ENCODE measurements at regions not wholly inside any gene's neighbourhood (a gene's known extent, or its start where the extent isn't known, plus 50 kb on each side); places are given as distances from the start of the nearest gene placed in this dataset.
"Not testable (repeated sequence)": the region's sequence is repeated elsewhere in the genome, so short reads cannot be mapped to it uniquely, and the experiment has no call there.

GRCh38 chr3:110624576-110624975 is 447.0 kb upstream of the NECTIN3 start:
- no peak for DNase-seq (ENCODE audit: low spot score in 2 of 2, unreplicated experiment in 2 of 2)
- no peak overlapping the region for H3K4me3 Mint-ChIP-seq
- H3K4me1 Mint-ChIP-seq, result peaks cover 34% of the 10 kb centered on the region
- H3K27me3 Mint-ChIP-seq (ENCODE audit: low read depth), result no peaks in the 10 kb centered on the region
- no peaks in the 10 kb centered on the region for H3K36me3 Mint-ChIP-seq
- no peak for TF ChIP-seq CTCF (IDR thresholded peaks at IDR 0.05; ENCODE audit: unreplicated experiment)
- H3K27ac Mint-ChIP-seq, result peak overlapping the region; percentile 94
- no peaks in the 10 kb centered on the region for H3K9me3 Mint-ChIP-seq

- DNase-seq (ENCODE audit: low spot score in 2 of 2, unreplicated experiment in 2 of 2), result no peak
- no peak for TF ChIP-seq CTCF (IDR thresholded peaks at IDR 0.05; ENCODE audit: unreplicated experiment)
- Mint-ChIP-seq H3K4me1 (peaks cover 31% of the 10 kb centered on the region), H3K4me3 (peak overlapping the region; percentile 24), H3K9me3 (no peaks in the 10 kb centered on the region), H3K27ac (peak overlapping the region; percentile 94), H3K36me3 (no peaks in the 10 kb centered on the region), H3K27me3 (ENCODE audit: low read depth) (no peaks in the 10 kb centered on the region)
Measured at GRCh38 chr3:110625201-110625747, 446.3 kb upstream of the NECTIN3 start.

- not testable (repeated sequence) for H3K27me3 Mint-ChIP-seq (ENCODE audit: low read depth); H3K36me3 Mint-ChIP-seq; H3K4me3 Mint-ChIP-seq; H3K27ac Mint-ChIP-seq; DNase-seq (ENCODE audit: low spot score in 2 of 2, unreplicated experiment in 2 of 2); H3K9me3 Mint-ChIP-seq
- peaks cover 35% of the 10 kb centered on the region for H3K4me1 Mint-ChIP-seq
Measured at GRCh38 chr3:110626652-110627111, 444.9 kb upstream of the NECTIN3 start.

- no peak for DNase-seq (ENCODE audit: low spot score in 2 of 2, unreplicated experiment in 2 of 2)
- Mint-ChIP-seq H3K4me1 (peaks cover 35% of the 10 kb centered on the region), H3K27me3 (ENCODE audit: low read depth) (no peaks in the 10 kb centered on the region), H3K36me3 (no peaks in the 10 kb centered on the region), H3K9me3 (no peaks in the 10 kb centered on the region), H3K27ac (no peak overlapping the region), H3K4me3 (no peak overlapping the region)
- TF ChIP-seq CTCF (IDR thresholded peaks at IDR 0.05; ENCODE audit: unreplicated experiment), result no peak
Measured at GRCh38 chr3:110628650-110629301, 442.8 kb upstream of the NECTIN3 start.

GRCh38 chr3:110629917-110630316 is 441.7 kb upstream of the NECTIN3 start:
- Mint-ChIP-seq H3K27me3 (ENCODE audit: low read depth) (no peaks in the 10 kb centered on the region), H3K27ac (no peak overlapping the region), H3K4me3 (no peak overlapping the region), H3K36me3 (no peaks in the 10 kb centered on the region), H3K4me1 (peaks cover 29% of the 10 kb centered on the region), H3K9me3 (no peaks in the 10 kb centered on the region)
- no peak for TF ChIP-seq CTCF (IDR thresholded peaks at IDR 0.05; ENCODE audit: unreplicated experiment)
- DNase-seq (ENCODE audit: low spot score in 2 of 2, unreplicated experiment in 2 of 2), result no peak

GRCh38 chr3:110644203-110644602 is 427.4 kb upstream of the NECTIN3 start:
- Mint-ChIP-seq H3K4me1 (peaks cover 5% of the 10 kb centered on the region), H3K9me3 (peaks cover 7% of the 10 kb centered on the region), H3K27me3 (ENCODE audit: low read depth) (no peaks in the 10 kb centered on the region), H3K27ac (no peak overlapping the region), H3K36me3 (no peaks in the 10 kb centered on the region), H3K4me3 (no peak overlapping the region)
- no peak for DNase-seq (ENCODE audit: low spot score in 2 of 2, unreplicated experiment in 2 of 2)
- no peak for TF ChIP-seq CTCF (IDR thresholded peaks at IDR 0.05; ENCODE audit: unreplicated experiment)
